ENCODE measurements at regions not wholly inside any gene's neighbourhood (a gene's known extent, or its start where the extent isn't known, plus 50 kb on each side); places are given as distances from the start of the nearest gene placed in this dataset.

- Mint-ChIP-seq H3K4me1 (ENCODE audit: low read depth) (no peaks in the 10 kb centered on the region), H3K36me3 (ENCODE audit: low read depth) (no peaks in the 10 kb centered on the region), H3K9me3 (ENCODE audit: low read depth) (no peaks in the 10 kb centered on the region), H3K27ac (ENCODE audit: unreplicated experiment) (no peak overlapping the region), H3K4me3 (ENCODE audit: unreplicated experiment) (no peak overlapping the region), H3K27me3 (ENCODE audit: low read depth) (no peaks in the 10 kb centered on the region)
- no peak for DNase-seq (ENCODE audit: low spot score)
- TF ChIP-seq, protein P1, sequence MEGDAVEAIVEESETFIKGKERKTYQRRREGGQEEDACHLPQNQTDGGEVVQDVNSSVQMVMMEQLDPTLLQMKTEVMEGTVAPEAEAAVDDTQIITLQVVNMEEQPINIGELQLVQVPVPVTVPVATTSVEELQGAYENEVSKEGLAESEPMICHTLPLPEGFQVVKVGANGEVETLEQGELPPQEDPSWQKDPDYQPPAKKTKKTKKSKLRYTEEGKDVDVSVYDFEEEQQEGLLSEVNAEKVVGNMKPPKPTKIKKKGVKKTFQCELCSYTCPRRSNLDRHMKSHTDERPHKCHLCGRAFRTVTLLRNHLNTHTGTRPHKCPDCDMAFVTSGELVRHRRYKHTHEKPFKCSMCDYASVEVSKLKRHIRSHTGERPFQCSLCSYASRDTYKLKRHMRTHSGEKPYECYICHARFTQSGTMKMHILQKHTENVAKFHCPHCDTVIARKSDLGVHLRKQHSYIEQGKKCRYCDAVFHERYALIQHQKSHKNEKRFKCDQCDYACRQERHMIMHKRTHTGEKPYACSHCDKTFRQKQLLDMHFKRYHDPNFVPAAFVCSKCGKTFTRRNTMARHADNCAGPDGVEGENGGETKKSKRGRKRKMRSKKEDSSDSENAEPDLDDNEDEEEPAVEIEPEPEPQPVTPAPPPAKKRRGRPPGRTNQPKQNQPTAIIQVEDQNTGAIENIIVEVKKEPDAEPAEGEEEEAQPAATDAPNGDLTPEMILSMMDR (IDR thresholded peaks at IDR 0.05), result no peak
Measured at GRCh38 chr4:130146773-130147172, 1050.8 kb downstream of the C4orf33 start.

DNA sequence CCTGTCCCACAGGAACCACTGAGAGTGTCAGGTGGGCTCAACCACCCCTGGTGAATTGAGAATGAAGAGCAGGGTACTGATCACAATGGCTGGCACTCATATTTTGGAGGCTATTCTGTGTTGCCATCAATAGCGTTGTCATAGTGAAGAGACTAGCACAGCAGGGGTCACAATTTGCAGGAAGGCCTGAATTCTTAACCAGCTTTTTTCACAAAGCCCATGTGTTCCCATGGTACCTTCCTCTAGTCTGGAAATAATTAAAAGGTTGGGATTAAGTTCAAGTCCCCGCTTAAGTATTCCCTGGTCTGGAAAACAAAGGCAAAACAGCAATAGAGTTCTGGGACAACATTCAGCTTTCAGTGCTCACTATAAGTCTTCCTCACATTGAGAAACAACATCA lies 1051.7 kb downstream of the C4orf33 start:
- TF ChIP-seq, protein P1 (IDR thresholded peaks at IDR 0.05), result no peak
- Mint-ChIP-seq H3K9me3 (ENCODE audit: low read depth) (no peaks in the 10 kb centered on the region), H3K27ac (ENCODE audit: unreplicated experiment) (no peak overlapping the region), H3K4me3 (ENCODE audit: unreplicated experiment) (no peak overlapping the region), H3K36me3 (ENCODE audit: low read depth) (no peaks in the 10 kb centered on the region), H3K27me3 (ENCODE audit: low read depth) (no peaks in the 10 kb centered on the region), H3K4me1 (ENCODE audit: low read depth) (no peaks in the 10 kb centered on the region)
- no peak for DNase-seq (ENCODE audit: low spot score)

GRCh38 chr4:130154901-130155300 lies 1058.9 kb downstream of the C4orf33 start:
- no peak overlapping the region for H3K4me3 Mint-ChIP-seq (ENCODE audit: unreplicated experiment)
- TF ChIP-seq, protein P1 (IDR thresholded peaks at IDR 0.05), result no peak
- no peak overlapping the region for H3K27ac Mint-ChIP-seq (ENCODE audit: unreplicated experiment)
- H3K9me3 Mint-ChIP-seq (ENCODE audit: low read depth), result no peaks in the 10 kb centered on the region
- no peaks in the 10 kb centered on the region for H3K36me3 Mint-ChIP-seq (ENCODE audit: low read depth)
- no peaks in the 10 kb centered on the region for H3K27me3 Mint-ChIP-seq (ENCODE audit: low read depth)
- DNase-seq (ENCODE audit: low spot score), result no peak
- no peaks in the 10 kb centered on the region for H3K4me1 Mint-ChIP-seq (ENCODE audit: low read depth)

DNA sequence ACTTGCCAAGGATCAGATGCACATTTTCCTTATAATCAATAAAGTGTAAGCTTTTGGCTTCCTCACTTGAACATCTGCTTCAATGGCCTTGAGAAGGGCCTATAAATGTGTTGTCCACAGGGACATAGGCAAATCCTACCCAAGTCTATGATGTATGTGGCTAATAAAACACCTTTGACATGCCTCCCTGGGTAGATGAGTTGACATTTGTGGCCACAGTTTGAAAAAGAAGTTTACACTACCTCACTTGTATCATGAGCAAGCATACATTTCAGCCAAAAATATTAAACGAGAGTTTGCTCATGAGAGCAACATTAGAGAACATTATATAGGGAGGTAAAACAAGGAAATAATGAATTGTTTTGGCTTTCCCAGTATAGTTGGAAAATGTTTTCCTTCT lies 1067.7 kb downstream of the C4orf33 start:
- DNase-seq (ENCODE audit: low spot score), result no peak
- Mint-ChIP-seq H3K9me3 (ENCODE audit: low read depth) (peaks cover 3% of the 10 kb centered on the region), H3K4me3 (ENCODE audit: unreplicated experiment) (no peak overlapping the region), H3K27me3 (ENCODE audit: low read depth) (no peaks in the 10 kb centered on the region), H3K27ac (ENCODE audit: unreplicated experiment) (no peak overlapping the region), H3K4me1 (ENCODE audit: low read depth) (no peaks in the 10 kb centered on the region), H3K36me3 (ENCODE audit: low read depth) (no peaks in the 10 kb centered on the region)
- TF ChIP-seq, protein P1 (IDR thresholded peaks at IDR 0.05), result no peak

GRCh38 chr4:130165381-130165780 lies 1069.4 kb downstream of the C4orf33 start:
- no peak overlapping the region for H3K4me3 Mint-ChIP-seq (ENCODE audit: unreplicated experiment)
- no peaks in the 10 kb centered on the region for H3K9me3 Mint-ChIP-seq (ENCODE audit: low read depth)
- no peak for DNase-seq (ENCODE audit: low spot score)
- TF ChIP-seq, protein P1 (IDR thresholded peaks at IDR 0.05), result no peak
- H3K27ac Mint-ChIP-seq (ENCODE audit: unreplicated experiment), result no peak overlapping the region
- no peaks in the 10 kb centered on the region for H3K27me3 Mint-ChIP-seq (ENCODE audit: low read depth)
- H3K4me1 Mint-ChIP-seq (ENCODE audit: low read depth), result no peaks in the 10 kb centered on the region
- no peaks in the 10 kb centered on the region for H3K36me3 Mint-ChIP-seq (ENCODE audit: low read depth)

Measured in chondrocyte (in vitro differentiated cells).